ENCODE measurements at regions not wholly inside any gene's neighbourhood (a gene's known extent, or its start where the extent isn't known, plus 50 kb on each side); places are given as distances from the start of the nearest gene placed in this dataset.

DNA sequence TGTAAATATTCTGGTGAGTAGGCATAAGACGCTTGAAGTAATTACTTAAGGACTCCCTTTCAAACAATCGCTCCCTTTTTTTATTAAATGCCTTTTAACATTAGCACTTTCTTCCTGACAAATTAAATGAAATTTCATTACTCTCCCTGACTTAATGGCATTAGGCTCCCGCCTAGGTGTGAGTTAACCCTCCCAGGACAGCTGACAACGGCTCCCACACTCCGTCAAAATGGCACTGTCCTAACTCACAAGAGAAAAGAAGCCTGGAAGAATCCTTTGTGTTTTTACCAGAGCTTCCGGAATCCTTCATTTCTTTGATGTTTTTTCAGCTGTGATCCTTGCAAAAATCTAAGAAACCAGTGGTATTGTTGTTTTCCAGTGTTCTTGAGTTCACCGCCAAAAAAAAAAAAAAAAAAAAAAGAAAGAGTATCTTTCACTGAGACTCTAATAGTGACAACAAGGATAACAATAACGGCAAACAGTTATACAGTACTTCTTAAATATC is 861.0 kb upstream of the NR2F2 start:
- no peak for DNase-seq

DNA sequence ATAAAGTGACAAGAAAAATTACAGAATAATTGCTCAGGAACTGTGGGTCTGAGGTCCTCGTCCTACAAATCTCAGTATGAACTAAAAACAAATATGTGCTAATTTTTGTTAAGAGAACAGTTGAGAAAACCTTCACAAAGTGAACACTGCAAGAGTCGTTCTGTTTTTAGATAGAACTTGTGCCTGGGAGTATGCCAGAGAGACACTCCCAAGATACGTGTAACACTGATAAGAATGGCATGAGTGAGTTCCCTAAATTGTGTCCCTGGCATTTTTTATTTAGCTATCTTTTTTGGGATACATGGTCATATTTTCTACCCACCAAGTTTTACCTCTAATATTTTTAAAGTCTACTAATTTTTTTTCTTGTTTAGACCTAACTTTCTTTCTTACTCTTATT is 860.0 kb upstream of the NR2F2 start:
- DNase-seq: no peak

DNA sequence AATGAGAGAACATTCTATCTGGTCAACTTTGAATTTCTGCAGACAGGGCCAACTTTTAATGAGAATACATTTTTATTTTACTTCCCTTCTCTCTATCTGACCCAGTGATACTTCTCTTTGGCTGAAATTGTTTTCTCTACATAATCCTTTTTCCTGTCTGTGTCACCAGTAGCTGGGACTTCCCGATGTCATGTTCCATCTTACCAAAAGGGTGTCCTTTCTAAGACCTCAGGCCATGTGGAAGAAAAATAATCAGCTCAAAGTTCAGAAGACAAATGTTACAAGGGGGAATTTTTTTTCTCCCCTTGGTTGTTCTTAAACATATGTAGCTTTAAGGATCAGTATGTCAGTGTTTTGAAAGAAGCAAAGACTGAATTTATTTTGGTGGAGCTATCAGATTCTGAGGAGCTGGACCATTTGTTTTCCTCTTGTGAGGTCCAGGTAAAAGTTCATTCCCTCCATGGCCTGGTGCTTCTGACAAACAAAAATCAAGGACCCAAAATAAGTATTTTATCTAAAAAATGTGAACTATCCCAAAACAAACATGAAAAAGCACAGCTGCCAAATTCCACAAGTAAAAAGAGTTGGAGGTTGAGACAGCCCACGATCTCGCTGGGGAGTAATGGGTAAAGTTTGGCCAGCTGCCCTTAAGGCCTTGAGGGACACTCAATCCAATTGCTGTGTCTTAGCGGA is 859.4 kb upstream of the NR2F2 start:
- DNase-seq: no peak

DNA sequence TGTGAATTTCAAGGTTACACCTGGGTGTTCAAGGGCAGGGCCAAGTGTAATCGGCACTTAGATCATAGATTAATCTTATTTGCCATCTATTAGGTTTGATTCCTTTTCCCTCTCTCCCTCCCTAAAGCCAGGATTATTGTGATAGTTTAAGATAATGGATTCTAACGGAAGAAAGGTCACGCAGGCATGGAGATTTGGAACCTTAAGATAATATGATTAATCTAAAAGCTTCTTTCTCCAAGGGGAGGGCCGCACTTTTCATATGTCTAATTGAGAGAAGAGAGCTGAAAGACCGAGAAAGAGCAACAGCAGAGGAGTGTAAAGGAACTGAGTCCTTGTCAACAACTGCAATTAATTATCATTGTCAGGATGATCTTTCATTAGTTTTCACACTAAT is 858.8 kb upstream of the NR2F2 start:
- no peak for DNase-seq

DNA sequence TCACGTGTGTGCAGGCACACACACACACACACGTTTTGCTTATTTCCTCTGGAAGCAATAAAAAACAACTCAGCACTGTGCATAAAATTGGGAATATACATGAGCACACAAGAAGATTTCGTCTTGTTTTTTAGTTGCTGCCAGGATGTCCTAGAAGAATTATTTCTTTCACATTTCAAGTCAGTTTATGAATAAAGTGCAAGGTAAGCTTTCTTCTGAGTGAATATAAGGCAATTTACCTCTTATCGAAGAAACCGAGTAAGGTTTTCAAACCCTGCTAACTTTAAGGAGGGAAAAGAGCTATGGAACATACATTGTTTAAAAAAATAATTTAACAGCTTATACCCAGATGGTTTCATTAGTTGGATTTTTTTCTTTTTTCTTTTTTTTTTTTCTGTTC is 855.4 kb upstream of the NR2F2 start:
- DNase-seq: no peak

DNA sequence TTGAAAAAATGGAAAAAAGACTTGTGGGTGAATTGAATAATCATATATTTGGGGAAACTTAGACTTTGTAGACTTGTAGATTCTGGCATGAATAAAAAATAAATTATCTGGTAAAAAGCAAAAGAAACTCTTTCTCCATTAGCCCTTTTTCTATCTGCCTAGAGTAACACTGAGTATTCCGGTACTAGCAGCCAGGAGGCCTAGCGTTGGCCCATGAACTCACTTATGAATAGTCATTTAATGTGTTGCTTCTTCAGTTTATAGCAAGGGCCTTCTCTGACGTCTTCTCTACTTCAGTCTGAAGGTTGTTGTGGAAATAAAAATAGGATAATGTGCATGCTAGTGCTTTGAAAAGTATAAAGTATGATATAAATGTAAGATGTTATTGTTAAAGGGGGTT is 851.2 kb upstream of the NR2F2 start:
- no peak for DNase-seq

DNA sequence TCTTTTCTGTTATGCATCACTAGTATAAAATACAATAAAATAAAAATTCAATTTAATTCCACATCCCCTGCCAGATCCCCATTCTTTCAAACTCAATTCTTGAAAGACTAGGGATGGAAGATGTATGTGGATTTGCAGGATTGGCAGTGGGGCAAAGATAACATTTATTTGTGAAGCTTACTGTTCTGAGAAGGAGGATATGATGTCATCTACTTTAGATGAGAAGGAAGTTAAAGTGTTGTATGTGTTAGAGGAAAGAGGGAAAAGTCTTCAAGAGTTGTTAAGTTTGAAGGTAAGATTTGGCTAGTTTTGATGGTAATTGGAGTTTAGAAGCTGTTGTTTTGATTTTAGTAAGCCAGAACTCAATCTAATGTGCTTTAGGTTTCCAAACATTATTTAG is 845.1 kb upstream of the NR2F2 start:
- DNase-seq: no peak

DNA sequence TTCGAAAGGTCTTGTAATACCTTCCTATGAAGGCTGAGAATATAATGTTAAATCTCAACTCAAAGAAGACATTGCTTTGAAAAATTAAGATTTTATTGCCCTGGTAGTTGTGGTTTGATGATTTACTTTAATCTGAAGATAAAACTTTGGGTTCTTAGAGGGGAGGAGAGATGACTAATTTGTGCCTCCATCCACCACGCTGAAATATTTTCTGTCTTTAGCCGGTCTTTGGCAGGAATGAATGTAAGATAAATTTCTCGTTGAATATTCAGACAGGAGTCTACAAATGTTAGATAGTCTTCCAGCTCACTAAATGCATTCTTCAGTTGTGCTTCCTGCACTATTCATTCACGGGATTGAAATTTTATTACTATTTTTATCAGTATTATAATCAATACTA is 844.3 kb upstream of the NR2F2 start:
- DNase-seq: no peak

DNA sequence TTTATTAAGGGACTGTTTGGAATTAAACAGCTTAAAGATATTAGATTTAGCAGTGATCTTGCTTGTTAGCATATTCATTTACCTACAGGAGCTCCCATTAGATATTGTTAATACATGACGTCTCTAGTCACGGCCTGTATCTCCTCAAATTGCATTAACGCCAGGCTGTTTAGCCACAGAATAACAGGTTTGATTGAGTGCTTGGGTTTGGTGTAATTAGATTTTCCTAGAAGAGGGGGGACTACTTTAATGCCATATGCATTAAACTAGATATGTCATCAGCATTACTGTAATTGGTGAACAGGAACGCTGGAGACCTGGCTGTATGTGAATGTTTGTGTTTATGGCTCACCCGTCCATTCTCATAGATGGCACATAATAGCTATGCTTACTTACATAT is 841.4 kb upstream of the NR2F2 start:
- DNase-seq: peak; percentile 21

DNA sequence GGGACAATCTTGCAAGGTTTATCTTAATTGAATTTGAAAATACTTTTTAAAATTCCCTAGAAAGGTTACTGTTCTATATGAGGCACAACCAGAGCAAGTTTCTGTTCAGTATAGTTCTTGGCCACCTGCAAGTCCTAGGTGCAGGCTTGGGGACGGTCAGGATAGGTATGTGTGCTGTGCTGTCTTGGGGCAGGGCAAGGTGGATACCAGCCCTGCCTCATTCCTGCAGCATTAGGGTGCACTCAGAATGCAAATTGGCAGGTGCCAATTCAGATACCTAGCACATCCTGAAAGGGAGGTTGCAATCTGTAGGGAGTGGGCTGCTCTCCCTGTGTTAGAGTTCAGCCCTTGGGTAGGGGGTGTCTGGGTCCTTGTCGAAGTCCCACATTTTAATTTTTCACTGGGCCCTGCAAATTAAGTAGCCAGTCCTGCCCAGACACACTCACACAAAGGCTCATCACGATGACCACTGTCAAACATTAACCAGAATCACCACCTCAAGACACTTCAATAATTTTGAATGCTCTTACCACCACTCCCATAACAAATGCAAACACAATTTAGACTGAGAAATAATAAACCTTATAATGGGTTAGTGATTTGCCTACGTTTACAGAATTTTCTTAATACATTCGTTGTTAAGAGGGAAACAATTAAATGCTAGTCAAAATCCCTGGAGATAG is 838.0 kb upstream of the NR2F2 start:
- no peak for DNase-seq

DNA sequence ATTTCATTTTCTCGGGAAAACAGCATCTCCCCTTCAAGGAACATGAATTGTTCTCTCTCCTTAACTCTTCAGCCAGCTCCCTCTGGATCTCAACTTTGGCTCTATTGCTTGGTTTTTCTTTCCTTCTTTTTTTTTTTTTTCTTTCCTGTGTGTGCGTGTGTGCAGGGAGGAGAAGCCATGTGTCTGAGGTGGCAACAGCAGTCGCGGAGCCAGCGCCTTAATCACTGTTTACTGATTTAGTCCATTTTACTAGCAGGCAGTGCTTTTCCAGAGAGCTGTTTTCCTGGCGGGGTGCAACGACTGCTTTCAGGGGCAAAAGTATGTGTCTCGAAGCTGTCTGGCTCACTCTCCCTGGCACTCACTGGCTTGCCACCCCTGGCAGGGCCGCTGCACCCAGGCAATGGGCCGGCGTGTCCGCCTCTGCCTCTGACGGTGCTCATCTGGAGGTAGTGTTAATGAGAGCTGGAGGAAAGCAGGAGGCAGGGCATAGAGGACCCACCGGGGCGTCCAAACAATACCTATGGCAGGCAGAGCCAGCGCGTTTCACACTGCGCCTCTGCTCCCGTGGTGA is 835.4 kb upstream of the NR2F2 start:
- DNase-seq: peak; percentile 53

DNA sequence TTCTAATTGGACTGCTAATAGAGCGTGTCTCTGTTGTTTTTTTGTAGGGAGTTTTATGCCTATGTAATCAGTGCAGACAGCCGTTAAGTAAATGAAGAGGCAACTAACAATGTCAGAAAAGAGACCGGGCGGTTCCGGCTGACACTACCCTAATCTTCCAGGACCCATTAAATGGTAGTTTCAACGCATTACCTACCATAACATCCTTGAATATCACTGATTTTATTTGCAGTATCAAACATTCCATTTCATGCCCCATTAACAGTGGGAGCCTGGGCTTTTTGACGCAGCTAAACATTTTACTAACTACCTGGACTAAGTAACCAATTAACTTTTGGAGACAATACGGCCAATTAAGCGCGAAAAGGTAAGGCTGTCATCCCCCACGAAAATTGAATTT is 832.9 kb upstream of the NR2F2 start:
- no peak for DNase-seq

DNA sequence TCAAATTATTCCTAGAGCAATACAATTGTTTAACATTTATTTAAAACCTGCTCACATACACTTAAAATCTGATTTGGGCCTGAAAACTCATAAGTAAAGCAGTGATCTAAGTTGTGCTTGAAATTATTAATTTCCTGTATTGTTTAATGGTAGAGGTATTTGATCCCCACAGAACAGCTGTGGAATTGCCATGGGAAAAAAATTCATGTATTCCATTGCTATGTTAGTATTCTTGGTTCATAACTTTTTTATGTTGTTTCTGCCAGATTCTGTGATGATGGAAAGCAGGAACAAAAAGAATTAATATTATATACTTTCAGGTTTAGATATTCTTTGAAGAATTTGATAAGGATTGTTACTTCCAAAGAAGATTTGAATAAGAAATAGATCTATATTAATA is 831.5 kb upstream of the NR2F2 start:
- DNase-seq: no peak

DNA sequence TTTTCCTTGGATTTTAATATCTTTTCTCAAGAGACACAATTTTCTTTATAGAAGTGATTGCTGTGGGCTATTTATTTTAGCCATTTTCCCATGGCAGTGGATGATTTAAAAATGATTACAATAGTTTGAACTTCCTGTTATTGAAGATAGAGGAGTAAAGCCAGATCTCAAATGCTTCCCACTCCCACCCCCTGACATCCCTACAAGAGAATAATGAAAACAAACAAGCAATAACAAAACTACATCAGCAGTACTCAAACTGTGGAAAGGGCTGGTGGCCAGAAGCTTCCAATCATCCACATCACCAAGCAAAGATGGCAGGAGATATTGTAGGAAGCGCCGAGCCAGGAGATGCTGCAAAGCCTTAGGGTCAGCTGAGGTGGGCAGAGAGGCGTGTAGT is 831.1 kb upstream of the NR2F2 start:
- DNase-seq: no peak

DNA sequence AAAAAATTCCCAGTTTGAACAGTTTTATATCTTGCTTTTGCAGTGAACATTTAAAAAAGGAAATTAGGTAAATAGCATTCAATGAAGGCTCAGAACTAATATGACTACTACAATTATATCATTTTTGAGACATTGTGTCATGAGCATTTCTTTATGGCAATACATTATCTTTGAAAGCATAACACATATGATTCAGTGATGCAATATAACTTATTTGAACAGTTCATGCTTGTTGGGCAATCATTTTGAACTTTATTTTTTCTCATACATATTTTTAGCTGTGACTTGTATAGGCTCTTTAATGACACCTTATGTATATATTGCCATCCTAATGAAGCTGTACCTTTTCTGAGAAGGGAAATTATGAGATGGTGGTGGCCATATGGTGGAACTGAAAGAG is 828.6 kb upstream of the NR2F2 start:
- no peak for DNase-seq

DNA sequence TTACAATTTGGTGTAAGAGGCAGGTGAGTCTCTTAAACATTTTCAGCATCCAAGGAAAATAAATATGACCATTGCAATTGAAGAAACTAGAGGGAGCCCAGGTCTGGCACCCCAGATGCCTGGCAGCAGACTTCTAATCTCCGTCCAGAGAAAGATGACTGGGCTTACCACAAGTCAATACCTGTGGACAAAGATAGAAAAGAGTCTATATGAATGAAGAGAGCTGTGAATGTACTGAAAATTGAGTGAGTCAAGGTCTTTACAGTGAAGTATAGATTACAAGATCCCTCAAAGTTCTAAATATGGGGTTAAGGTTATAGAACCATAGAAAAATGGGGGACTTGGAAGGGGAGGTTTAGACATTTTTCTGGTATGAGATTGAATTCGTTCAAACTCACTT is 827.4 kb upstream of the NR2F2 start:
- no peak for DNase-seq

DNA sequence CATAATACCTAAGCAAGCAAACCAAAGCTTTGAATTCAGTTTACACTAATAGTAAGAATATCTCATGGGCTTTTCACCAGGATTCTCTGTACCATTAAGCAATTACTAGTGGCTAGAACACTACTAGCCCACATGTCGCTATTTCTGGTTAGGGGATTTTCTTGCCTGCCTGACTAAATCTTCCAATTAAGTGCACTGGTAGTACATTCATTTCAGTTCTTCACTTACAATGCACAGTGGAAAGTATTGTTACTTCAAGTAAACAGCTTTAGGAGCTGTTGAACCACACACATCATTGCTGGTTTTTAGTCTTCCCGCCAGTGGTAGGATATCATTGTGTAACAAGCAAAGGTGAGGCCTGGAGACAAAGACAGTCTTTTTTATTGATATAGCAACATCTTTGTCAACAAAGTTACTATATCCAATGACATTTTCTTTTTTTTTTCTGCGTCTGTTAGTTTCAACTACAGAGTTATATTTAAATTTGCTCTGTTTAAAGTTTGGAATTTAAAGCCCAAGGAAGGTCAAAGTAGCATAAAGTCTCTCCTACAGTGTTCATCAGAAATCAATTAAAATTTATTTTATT is 826.8 kb upstream of the NR2F2 start:
- DNase-seq: no peak

DNA sequence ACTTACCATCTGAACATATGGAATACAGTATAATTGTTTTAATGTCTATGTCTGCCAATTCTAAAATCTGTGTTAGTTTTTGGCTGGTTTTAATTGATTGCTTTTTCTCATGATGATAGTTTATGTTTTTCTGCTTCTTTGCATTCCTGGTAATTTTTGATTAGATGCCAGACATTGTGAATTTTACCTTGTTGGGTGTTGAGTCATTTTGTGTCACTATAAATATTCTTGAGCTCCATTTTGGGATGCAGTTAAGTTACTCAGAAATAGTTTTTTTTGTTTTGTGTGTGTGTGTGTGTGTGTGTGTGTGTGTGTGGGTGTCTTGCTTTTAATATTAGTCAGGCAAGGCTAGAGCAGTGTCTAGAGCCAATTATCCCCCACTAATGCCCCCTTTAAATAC is 818.8 kb upstream of the NR2F2 start:
- no peak for DNase-seq

DNA sequence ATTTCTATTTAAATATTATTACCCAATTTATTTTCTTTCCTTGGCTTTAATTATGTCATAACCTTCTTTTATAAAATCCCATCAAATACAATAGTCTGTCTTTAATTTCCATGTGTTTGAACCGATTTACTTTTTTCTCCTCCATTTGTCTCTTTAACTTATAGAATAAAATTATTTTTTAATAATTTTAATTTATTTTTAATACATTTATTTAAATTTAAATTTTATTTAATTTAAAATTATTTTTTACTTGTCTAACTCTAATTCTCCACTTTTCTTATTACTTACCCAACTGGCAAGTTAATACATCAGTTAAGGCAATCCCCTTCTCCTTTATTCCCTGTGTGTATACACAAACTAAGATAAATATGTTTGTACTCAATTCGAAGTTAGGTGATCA is 817.6 kb upstream of the NR2F2 start:
- no peak for DNase-seq

DNA sequence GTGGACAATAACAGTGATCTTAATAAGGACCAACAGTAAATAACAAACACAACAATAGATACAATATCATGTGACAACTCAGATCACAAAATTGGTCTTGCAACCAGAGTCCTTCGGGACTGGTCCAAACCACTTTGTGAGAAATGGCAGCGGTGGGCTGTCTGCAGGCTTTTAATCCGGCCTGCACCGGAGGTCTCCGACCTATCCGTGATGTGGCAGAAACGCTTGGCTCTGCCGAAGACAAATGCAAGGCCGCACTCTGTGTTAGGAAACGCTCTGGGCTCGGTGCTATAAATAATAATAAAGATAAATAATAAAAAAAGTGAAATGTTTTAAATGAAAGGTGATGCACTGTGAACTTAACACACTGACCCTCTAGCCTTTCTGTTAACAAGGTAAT is 810.6 kb upstream of the NR2F2 start:
- DNase-seq: no peak

DNA sequence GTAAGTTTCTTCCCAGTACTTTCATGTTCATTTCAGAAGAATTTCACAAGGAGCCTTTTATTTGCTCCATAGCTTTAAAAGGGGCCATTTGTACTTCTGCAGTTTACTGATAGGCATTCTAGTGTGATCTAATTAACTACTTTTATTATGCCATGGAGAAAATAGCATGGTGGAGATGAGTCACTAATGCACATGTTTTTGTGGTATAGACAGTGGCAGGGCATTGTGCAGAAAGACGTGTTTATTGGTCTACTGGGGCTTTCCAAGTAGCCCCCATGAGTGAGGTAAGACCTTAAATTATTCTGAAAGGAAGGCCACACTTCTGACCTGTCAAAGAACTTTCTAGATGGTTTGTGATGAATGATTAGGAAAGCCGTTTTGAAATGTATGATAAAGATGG is 810.0 kb upstream of the NR2F2 start:
- no peak for DNase-seq

DNA sequence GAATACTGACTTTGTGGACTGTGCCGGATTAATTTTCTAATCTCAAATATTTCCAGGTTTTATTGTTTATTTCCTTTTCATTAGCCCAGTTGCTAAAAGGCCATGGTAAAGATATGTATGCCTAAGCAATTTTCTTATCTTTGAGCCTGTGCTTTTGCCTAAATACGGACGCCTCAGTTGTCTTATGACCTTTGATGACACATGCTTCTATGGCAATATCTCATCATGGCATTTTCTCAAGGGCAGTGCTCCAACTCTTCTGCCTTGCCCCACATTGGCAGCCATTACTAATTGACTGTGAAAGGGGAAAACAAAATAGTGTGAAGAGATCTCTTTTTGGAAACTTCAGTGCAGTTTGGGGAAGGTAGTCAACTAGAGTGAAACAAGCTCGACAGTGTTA is 809.6 kb upstream of the NR2F2 start:
- no peak for DNase-seq

DNA sequence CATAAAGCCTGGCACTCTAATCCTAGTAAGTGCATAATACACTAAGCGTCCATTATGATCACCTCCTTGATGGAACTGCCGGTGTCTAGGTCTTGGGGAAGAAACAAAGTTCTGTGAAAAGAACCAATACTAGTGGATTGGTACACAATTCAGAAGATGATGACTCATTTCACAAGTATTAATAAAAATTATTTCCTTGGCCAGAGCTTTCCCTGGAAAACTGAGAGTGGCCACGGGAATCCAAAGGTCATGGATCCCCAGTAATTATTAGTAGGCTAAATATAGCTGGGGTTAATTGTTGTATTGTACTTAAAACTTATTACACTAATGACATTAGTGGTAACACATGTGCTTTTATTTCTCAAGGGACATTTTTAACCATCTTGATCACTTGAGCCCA is 808.0 kb upstream of the NR2F2 start:
- DNase-seq: no peak

DNA sequence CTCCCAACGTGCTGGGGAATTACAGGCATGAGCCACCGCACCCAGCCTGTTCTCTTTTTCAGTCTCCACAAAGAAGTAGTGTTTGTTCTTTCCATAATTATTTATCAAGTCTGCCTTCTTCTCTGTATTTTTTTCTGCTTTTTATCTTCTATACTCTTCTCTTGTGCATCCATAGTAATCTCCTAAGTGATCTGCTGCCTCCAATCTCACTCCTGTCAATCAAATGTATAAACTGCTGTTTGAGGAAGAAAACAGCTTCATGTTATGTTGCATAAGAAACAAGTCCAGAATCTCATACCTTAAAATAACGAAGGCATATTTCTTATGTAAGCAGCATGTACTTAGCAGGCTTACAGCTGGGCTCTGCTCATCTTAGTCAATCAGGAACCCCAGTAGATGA is 801.6 kb upstream of the NR2F2 start:
- no peak for DNase-seq
